Fibroblast of lung (primary cell): ENCODE measurements at regions not wholly inside any gene's neighbourhood (a gene's known extent, or its start where the extent isn't known, plus 50 kb on each side); places are given as distances from the start of the nearest gene placed in this dataset.

Experiments used
- EZH2 ChIP-seq: IDR thresholded peaks from 2 replicates; pipeline ENCODE4 v1.5.1; 2012; ENCODE audit warnings: low read length, control low read depth, mild to moderate bottlenecking; ENCODE audit errors: missing control alignments
- TF ChIP-seq, protein P1 (sequence below), 2 donors: IDR thresholded peaks in 1 of 2; conservative IDR thresholded peaks in 1 of 2; 1 replicate in 1 of 2; 2 replicates in 1 of 2; pipeline ENCODE4 v1.5.1; 2011 to 2012; ENCODE audit warnings: low read length in 2 of 2, control low read depth in 1 of 2, inconsistent platforms in 1 of 2, low read depth in 1 of 2, mild to moderate bottlenecking in 1 of 2

DNA sequence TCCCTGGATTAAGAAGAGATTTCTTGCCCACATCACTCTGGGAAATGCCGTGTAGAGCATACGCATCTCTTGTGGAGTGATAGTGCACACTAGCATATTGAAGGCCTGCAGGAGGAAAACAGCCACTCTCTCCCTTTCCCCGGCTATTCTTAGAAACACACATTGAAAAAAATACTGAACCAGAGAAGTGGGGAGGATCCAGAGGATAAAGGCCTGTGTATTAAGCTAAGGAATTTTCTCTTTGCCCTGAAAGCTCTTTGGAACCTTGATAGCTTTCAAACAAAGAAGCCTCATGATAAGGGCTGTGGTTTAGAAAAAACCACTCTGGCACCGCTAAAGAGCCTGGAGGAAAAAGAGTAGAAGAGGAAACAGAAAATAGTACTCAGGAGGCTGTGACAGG is 386.1 kb upstream of the NBEA start:
- TF ChIP-seq, protein P1, sequence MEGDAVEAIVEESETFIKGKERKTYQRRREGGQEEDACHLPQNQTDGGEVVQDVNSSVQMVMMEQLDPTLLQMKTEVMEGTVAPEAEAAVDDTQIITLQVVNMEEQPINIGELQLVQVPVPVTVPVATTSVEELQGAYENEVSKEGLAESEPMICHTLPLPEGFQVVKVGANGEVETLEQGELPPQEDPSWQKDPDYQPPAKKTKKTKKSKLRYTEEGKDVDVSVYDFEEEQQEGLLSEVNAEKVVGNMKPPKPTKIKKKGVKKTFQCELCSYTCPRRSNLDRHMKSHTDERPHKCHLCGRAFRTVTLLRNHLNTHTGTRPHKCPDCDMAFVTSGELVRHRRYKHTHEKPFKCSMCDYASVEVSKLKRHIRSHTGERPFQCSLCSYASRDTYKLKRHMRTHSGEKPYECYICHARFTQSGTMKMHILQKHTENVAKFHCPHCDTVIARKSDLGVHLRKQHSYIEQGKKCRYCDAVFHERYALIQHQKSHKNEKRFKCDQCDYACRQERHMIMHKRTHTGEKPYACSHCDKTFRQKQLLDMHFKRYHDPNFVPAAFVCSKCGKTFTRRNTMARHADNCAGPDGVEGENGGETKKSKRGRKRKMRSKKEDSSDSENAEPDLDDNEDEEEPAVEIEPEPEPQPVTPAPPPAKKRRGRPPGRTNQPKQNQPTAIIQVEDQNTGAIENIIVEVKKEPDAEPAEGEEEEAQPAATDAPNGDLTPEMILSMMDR (conservative IDR thresholded peaks at IDR 0.05 in 1 of 2, IDR thresholded peaks at IDR 0.05 in 1 of 2; ENCODE audit: low read depth in 1 of 2, low read length in 2 of 2): no peak
- no peak for TF ChIP-seq EZH2
